ENCODE measurements at regions not wholly inside any gene's neighbourhood (a gene's known extent, or its start where the extent isn't known, plus 50 kb on each side); places are given as distances from the start of the nearest gene placed in this dataset.
"Not testable (repeated sequence)": the region's sequence is repeated elsewhere in the genome, so short reads cannot be mapped to it uniquely, and the experiment has no call there.

DNA sequence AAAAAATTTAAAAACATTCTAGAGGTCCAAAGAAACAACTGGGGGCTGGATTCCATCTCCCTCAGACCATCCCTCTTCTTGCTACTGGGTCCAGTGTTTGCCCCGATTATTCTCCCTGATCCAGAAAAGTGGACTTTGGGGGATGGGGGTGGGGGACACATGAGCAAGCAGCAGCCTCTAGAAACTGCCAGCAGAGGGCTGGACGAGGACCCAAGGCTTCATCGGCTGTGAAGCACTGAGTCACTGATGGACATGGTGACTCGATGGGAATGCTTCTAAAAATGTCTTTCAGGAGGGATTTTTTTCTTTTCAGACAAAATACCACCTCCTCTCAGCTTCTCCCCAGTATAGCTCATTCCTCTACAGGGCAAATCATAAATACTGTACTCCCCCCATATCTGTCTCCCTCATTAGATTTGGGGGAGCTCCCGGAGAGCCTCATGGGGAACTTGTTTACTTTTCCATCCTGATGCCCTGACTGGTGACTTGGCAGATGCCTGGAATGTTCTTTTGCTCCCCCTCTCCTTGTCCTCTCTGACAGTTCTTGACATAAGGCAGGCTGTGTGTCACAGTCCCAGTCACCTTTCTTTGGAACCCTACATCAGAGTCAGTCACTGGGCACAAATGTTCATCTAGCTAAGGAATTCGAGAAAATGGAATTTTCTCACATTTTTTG, 67.2 kb upstream of the STC2 start:
- peaks cover 0 to 12% (median 4%) of the 10 kb centered on the region in 5 donors for H3K9me3 ChIP-seq (ENCODE audit: control insufficient read depth in 5 of 5, low read length in 5 of 5)
- no peak overlapping the region for H3K9ac ChIP-seq (ENCODE audit: low read length in 5 of 5)
- H3K27me3 ChIP-seq (ENCODE audit: control insufficient read depth in 5 of 5, insufficient read depth in 4 of 5, low read length in 5 of 5) = peaks cover 0 to 3% (median 2%) of the 10 kb centered on the region in 5 donors
- H3K4me3 ChIP-seq (ENCODE audit: low read depth in 1 of 5, low read length in 5 of 5) = no peak overlapping the region
- H3K4me1 ChIP-seq (ENCODE audit: control insufficient read depth in 5 of 5, insufficient read depth in 5 of 5, low read length in 5 of 5) = peaks cover 0 to 7% (median 2%) of the 10 kb centered on the region in 5 donors
- H3K27ac ChIP-seq (ENCODE audit: low read depth, low read length) = no peak overlapping the region
- H3K36me3 ChIP-seq (ENCODE audit: control insufficient read depth in 5 of 5, insufficient read depth in 5 of 5, low read length in 5 of 5) = no peaks in the 10 kb centered on the region

- Histone ChIP-seq H3K9ac (ENCODE audit: low read length in 5 of 5) (no peak overlapping the region), H3K4me3 (ENCODE audit: low read depth in 1 of 5, low read length in 5 of 5) (no peak overlapping the region), H3K4me1 (ENCODE audit: control insufficient read depth in 5 of 5, insufficient read depth in 5 of 5, low read length in 5 of 5) (peaks cover 0 to 7% (median 2%) of the 10 kb centered on the region in 5 donors), H3K27me3 (ENCODE audit: control insufficient read depth in 5 of 5, insufficient read depth in 4 of 5, low read length in 5 of 5) (peaks cover 0 to 3% (median 2%) of the 10 kb centered on the region in 5 donors), H3K9me3 (ENCODE audit: control insufficient read depth in 5 of 5, low read length in 5 of 5) (peaks cover 0 to 12% (median 4%) of the 10 kb centered on the region in 5 donors), H3K27ac (ENCODE audit: low read depth, low read length) (no peak overlapping the region), H3K36me3 (ENCODE audit: control insufficient read depth in 5 of 5, insufficient read depth in 5 of 5, low read length in 5 of 5) (no peaks in the 10 kb centered on the region)
Measured at GRCh38 chr5:173394701-173395100, 66.5 kb upstream of the STC2 start.

- Histone ChIP-seq H3K9ac (ENCODE audit: low read length in 5 of 5) (no peak overlapping the region), H3K4me1 (ENCODE audit: control insufficient read depth in 5 of 5, insufficient read depth in 5 of 5, low read length in 5 of 5) (peaks cover 0 to 7% (median 2%) of the 10 kb centered on the region in 5 donors), H3K27me3 (ENCODE audit: control insufficient read depth in 5 of 5, insufficient read depth in 4 of 5, low read length in 5 of 5) (peaks cover 0 to 3% (median 2%) of the 10 kb centered on the region in 5 donors), H3K4me3 (ENCODE audit: low read depth in 1 of 5, low read length in 5 of 5) (no peak overlapping the region), H3K36me3 (ENCODE audit: control insufficient read depth in 5 of 5, insufficient read depth in 5 of 5, low read length in 5 of 5) (no peaks in the 10 kb centered on the region), H3K27ac (ENCODE audit: low read depth, low read length) (no peak overlapping the region), H3K9me3 (ENCODE audit: control insufficient read depth in 5 of 5, low read length in 5 of 5) (peaks cover 0 to 12% (median 4%) of the 10 kb centered on the region in 5 donors)
Measured at GRCh38 chr5:173392172-173392571, 64.0 kb upstream of the STC2 start.

GRCh38 chr5:173391031-173391430, 62.8 kb upstream of the STC2 start:
- no peak overlapping the region for H3K27ac ChIP-seq (ENCODE audit: low read depth, low read length)
- H3K27me3 ChIP-seq (ENCODE audit: control insufficient read depth in 5 of 5, insufficient read depth in 4 of 5, low read length in 5 of 5) = peaks cover 0 to 3% (median 0%) of the 10 kb centered on the region in 5 donors
- no peak overlapping the region for H3K4me3 ChIP-seq (ENCODE audit: low read depth in 1 of 5, low read length in 5 of 5)
- H3K4me1 ChIP-seq (ENCODE audit: control insufficient read depth in 5 of 5, insufficient read depth in 5 of 5, low read length in 5 of 5) = peaks cover 0 to 4% (median 0%) of the 10 kb centered on the region in 5 donors
- H3K9ac ChIP-seq (ENCODE audit: low read length in 5 of 5) = no peak overlapping the region
- H3K36me3 ChIP-seq (ENCODE audit: control insufficient read depth in 5 of 5, insufficient read depth in 5 of 5, low read length in 5 of 5) = no peaks in the 10 kb centered on the region
- H3K9me3 ChIP-seq (ENCODE audit: control insufficient read depth in 5 of 5, low read length in 5 of 5) = peaks cover 0 to 12% (median 4%) of the 10 kb centered on the region in 5 donors

DNA sequence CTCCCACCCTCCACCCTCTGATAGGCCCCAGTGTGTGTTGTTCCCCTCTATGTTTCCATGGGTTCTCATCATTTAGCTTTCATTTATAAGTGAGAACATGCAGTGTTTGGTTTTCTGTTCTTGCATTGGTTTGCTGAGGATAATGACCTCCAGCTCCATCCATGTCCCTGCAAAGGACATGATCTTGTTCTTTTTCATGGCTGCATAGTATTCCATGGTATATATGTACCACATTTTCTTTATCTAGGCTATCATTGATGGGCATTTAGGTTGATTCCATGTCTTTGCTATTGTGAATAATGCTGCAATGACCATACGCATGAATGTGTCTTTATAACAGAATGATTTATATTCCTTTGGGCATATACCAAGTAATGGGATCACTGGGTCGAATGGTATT, 59.1 kb upstream of the STC2 start:
- not testable (repeated sequence) for H3K36me3 ChIP-seq (ENCODE audit: control insufficient read depth in 5 of 5, insufficient read depth in 5 of 5, low read length in 5 of 5); H3K9ac ChIP-seq (ENCODE audit: low read length in 5 of 5); H3K27me3 ChIP-seq (ENCODE audit: control insufficient read depth in 5 of 5, insufficient read depth in 4 of 5, low read length in 5 of 5)

DNA sequence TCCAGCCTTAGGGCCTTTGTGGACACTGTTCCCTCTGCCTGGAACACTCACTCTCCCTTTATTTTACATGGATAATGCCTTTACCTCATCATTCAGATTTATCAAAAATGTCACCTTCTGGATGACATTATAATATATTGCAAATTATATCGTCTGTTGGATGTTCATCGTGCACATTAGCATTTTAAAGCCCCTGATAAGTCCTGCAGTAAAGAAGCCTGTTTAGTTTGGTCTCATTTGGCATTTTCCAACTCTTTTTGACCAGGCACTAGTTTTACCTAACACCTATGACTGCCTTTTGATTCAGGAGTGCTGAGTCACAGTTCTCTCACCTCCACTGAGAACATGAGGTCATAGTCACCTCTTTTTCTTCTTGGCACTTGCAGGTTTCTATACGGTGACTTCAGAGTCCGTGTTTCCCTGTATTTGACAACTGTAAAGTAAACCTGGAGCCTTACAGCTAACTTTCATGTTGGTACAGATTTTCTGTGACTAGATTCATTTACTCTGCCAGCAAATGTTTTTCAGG, 57.7 kb upstream of the STC2 start:
- Histone ChIP-seq H3K27me3 (ENCODE audit: control insufficient read depth in 5 of 5, insufficient read depth in 4 of 5, low read length in 5 of 5) (peaks cover 0 to 2% (median 0%) of the 10 kb centered on the region in 5 donors), H3K9me3 (ENCODE audit: control insufficient read depth in 5 of 5, low read length in 5 of 5) (peaks cover 0 to 2% (median 0%) of the 10 kb centered on the region in 5 donors), H3K4me3 (ENCODE audit: low read depth in 1 of 5, low read length in 5 of 5) (no peak overlapping the region), H3K27ac (ENCODE audit: low read depth, low read length) (no peak overlapping the region), H3K4me1 (ENCODE audit: control insufficient read depth in 5 of 5, insufficient read depth in 5 of 5, low read length in 5 of 5) (no peaks in the 10 kb centered on the region), H3K9ac (ENCODE audit: low read length in 5 of 5) (no peak overlapping the region), H3K36me3 (ENCODE audit: control insufficient read depth in 5 of 5, insufficient read depth in 5 of 5, low read length in 5 of 5) (no peaks in the 10 kb centered on the region)

More for the DNA sequence above, 59.1 kb upstream of the STC2 start:
- not testable (repeated sequence) for H3K4me1 ChIP-seq (ENCODE audit: control insufficient read depth in 5 of 5, insufficient read depth in 5 of 5, low read length in 5 of 5); H3K9me3 ChIP-seq (ENCODE audit: control insufficient read depth in 5 of 5, low read length in 5 of 5); H3K4me3 ChIP-seq (ENCODE audit: low read depth in 1 of 5, low read length in 5 of 5); H3K27ac ChIP-seq (ENCODE audit: low read depth, low read length)

DNA sequence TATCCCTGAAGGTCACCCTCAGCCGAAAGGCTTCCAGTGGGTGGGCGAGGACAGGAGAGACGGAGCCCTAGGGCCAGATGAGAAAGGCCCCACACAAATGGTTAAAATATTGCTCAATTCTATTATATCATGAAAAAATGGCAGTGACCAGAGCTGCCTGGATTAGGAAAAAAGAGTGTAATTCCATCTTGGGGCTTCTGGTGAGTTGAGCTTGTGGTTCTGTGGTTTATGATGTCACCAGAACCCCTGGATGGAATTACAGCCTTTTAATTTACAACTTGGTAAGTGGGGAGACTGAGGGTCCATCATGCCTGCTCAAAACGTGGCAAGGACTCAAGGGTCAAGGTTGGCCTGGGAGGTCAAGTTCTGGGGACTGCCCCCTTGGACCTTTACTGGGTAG, 55.5 kb upstream of the STC2 start:
- peaks cover 0 to 6% (median 3%) of the 10 kb centered on the region in 5 donors for H3K27me3 ChIP-seq (ENCODE audit: control insufficient read depth in 5 of 5, insufficient read depth in 4 of 5, low read length in 5 of 5)
- no peaks in the 10 kb centered on the region for H3K4me1 ChIP-seq (ENCODE audit: control insufficient read depth in 5 of 5, insufficient read depth in 5 of 5, low read length in 5 of 5)
- no peak overlapping the region for H3K4me3 ChIP-seq (ENCODE audit: low read depth in 1 of 5, low read length in 5 of 5)
- no peaks in the 10 kb centered on the region for H3K36me3 ChIP-seq (ENCODE audit: control insufficient read depth in 5 of 5, insufficient read depth in 5 of 5, low read length in 5 of 5)
- peaks cover 0 to 4% (median 0%) of the 10 kb centered on the region in 5 donors for H3K9me3 ChIP-seq (ENCODE audit: control insufficient read depth in 5 of 5, low read length in 5 of 5)
- H3K9ac ChIP-seq (ENCODE audit: low read length in 5 of 5) = no peak overlapping the region
- no peak overlapping the region for H3K27ac ChIP-seq (ENCODE audit: low read depth, low read length)

GRCh38 chr5:173378727-173379126, 50.5 kb upstream of the STC2 start:
- no peaks in the 10 kb centered on the region for H3K4me1 ChIP-seq (ENCODE audit: control insufficient read depth in 5 of 5, insufficient read depth in 5 of 5, low read length in 5 of 5)
- H3K9me3 ChIP-seq (ENCODE audit: control insufficient read depth in 5 of 5, low read length in 5 of 5) = peaks cover 0 to 3% (median 0%) of the 10 kb centered on the region in 5 donors
- H3K9ac ChIP-seq (ENCODE audit: low read length in 5 of 5) = no peak overlapping the region
- H3K27ac ChIP-seq (ENCODE audit: low read depth, low read length) = no peak overlapping the region
- no peaks in the 10 kb centered on the region for H3K36me3 ChIP-seq (ENCODE audit: control insufficient read depth in 5 of 5, insufficient read depth in 5 of 5, low read length in 5 of 5)
- H3K27me3 ChIP-seq (ENCODE audit: control insufficient read depth in 5 of 5, insufficient read depth in 4 of 5, low read length in 5 of 5) = peaks cover 0 to 6% (median 4%) of the 10 kb centered on the region in 5 donors
- no peak overlapping the region for H3K4me3 ChIP-seq (ENCODE audit: low read depth in 1 of 5, low read length in 5 of 5)
